Gastroesophageal sphincter (tissue), 3 donors: ENCODE measurements at regions not wholly inside any gene's neighbourhood (a gene's known extent, or its start where the extent isn't known, plus 50 kb on each side); places are given as distances from the start of the nearest gene placed in this dataset.

Experiments used
- CTCF ChIP-seq, 4 experiments: fragments of 200-600 bp in 2 of 4; fragments of 450-650 bp in 2 of 4; sonication (generic) in 1 of 4; IDR thresholded peaks; one replicate each; pipeline ENCODE4 v1.5.1; 2017 to 2019; ENCODE audit warnings: antibody characterized with exemption in 4 of 4, mild to moderate bottlenecking in 2 of 4, moderate library complexity in 2 of 4
- EP300 ChIP-seq: sonication (generic); formaldehyde crosslinking; IDR thresholded peaks from one replicate; pipeline ENCODE4 v1.6.1; 2017; ENCODE audit warnings: antibody characterized with exemption, mild to moderate bottlenecking
- POLR2A ChIP-seq, 2 donors: fragments of 450-650 bp; IDR thresholded peaks; one replicate each; pipeline ENCODE4 v1.6.1; 2017; ENCODE audit warnings: antibody characterized with exemption in 2 of 2, mild to moderate bottlenecking in 2 of 2, moderate library complexity in 1 of 2
- POLR2AphosphoS5 ChIP-seq: sonication (generic); formaldehyde crosslinking; IDR thresholded peaks from one replicate; pipeline ENCODE4 v1.6.1; 2017; ENCODE audit warnings: antibody characterized with exemption

- TF ChIP-seq CTCF (IDR thresholded peaks at IDR 0.05) (no peak), POLR2AphosphoS5 (no peak), POLR2A (IDR thresholded peaks at IDR 0.05) (no peak), EP300 (no peak)
Observed at GRCh38 chr9:1414711-1415131, 364.6 kb downstream of the DMRT2 start.
